ENCODE measurements at regions not wholly inside any gene's neighbourhood (a gene's known extent, or its start where the extent isn't known, plus 50 kb on each side); places are given as distances from the start of the nearest gene placed in this dataset.
A peak's percentile ranks its signal among the peaks of the same experiment; 100 is the strongest.

- no peak overlapping the region for H3K4me2 ChIP-seq (ENCODE audit: extremely low read depth, insufficient read depth, low read length)
- no peaks in the 10 kb centered on the region for H3K27me3 ChIP-seq (ENCODE audit: control insufficient read depth, insufficient read depth, low read length)
- no peak overlapping the region for H3K27ac ChIP-seq (ENCODE audit: insufficient read depth, low read length)
- no peak for DNase-seq (ENCODE audit: low read depth in 2 of 2)
- no peak overlapping the region for H3K4me3 ChIP-seq (replicated peaks in 1 of 4; ENCODE audit: control extremely low read depth in 1 of 4, insufficient read depth in 1 of 4, low read depth in 3 of 4, low read length in 4 of 4)
- no peak overlapping the region for H3K9ac ChIP-seq (ENCODE audit: insufficient read depth, low read length)
- no peaks in the 10 kb centered on the region for H3K36me3 ChIP-seq (ENCODE audit: control insufficient read depth, insufficient read depth, low read length)
- no peaks in the 10 kb centered on the region for H3K79me2 ChIP-seq (ENCODE audit: control insufficient read depth, insufficient read depth, low read length)
- no peaks in the 10 kb centered on the region for H3K9me3 ChIP-seq (ENCODE audit: control insufficient read depth, insufficient read depth, low read depth, low read length)
- TF ChIP-seq EZH2 (IDR thresholded peaks at IDR 0.05; ENCODE audit: low read length, missing control alignments): no peak
- TF ChIP-seq, protein P1, sequence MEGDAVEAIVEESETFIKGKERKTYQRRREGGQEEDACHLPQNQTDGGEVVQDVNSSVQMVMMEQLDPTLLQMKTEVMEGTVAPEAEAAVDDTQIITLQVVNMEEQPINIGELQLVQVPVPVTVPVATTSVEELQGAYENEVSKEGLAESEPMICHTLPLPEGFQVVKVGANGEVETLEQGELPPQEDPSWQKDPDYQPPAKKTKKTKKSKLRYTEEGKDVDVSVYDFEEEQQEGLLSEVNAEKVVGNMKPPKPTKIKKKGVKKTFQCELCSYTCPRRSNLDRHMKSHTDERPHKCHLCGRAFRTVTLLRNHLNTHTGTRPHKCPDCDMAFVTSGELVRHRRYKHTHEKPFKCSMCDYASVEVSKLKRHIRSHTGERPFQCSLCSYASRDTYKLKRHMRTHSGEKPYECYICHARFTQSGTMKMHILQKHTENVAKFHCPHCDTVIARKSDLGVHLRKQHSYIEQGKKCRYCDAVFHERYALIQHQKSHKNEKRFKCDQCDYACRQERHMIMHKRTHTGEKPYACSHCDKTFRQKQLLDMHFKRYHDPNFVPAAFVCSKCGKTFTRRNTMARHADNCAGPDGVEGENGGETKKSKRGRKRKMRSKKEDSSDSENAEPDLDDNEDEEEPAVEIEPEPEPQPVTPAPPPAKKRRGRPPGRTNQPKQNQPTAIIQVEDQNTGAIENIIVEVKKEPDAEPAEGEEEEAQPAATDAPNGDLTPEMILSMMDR (conservative IDR thresholded peaks at IDR 0.05 in 1 of 2, IDR thresholded peaks at IDR 0.05 in 1 of 2; ENCODE audit: low read depth in 1 of 2, low read length in 2 of 2): no peak
- H4K20me1 ChIP-seq (ENCODE audit: control insufficient read depth, extremely low read depth, insufficient read depth, low read length): no peaks in the 10 kb centered on the region
- no peaks in the 10 kb centered on the region for H3K4me1 ChIP-seq (ENCODE audit: control insufficient read depth, extremely low read depth, insufficient read depth, low read length)
- no peak overlapping the region for H2AFZ ChIP-seq (ENCODE audit: low read length)
These were observed 152.7 kb upstream of the CCDC179 start for GRCh38 chr11:23012930-23013329.

- Histone ChIP-seq H4K20me1 (ENCODE audit: control insufficient read depth, extremely low read depth, insufficient read depth, low read length) (no peaks in the 10 kb centered on the region), H3K4me2 (ENCODE audit: extremely low read depth, insufficient read depth, low read length) (no peak overlapping the region), H3K79me2 (ENCODE audit: control insufficient read depth, insufficient read depth, low read length) (no peaks in the 10 kb centered on the region), H3K27me3 (ENCODE audit: control insufficient read depth, insufficient read depth, low read length) (no peaks in the 10 kb centered on the region), H3K27ac (ENCODE audit: insufficient read depth, low read length) (no peak overlapping the region), H3K9me3 (ENCODE audit: control insufficient read depth, insufficient read depth, low read depth, low read length) (no peaks in the 10 kb centered on the region), H3K36me3 (ENCODE audit: control insufficient read depth, insufficient read depth, low read length) (no peaks in the 10 kb centered on the region), H3K9ac (ENCODE audit: insufficient read depth, low read length) (no peak overlapping the region), H2AFZ (ENCODE audit: low read length) (no peak overlapping the region), H3K4me3 (replicated peaks in 1 of 4; ENCODE audit: control extremely low read depth in 1 of 4, insufficient read depth in 1 of 4, low read depth in 3 of 4, low read length in 4 of 4) (no peak overlapping the region), H3K4me1 (ENCODE audit: control insufficient read depth, extremely low read depth, insufficient read depth, low read length) (no peaks in the 10 kb centered on the region)
- TF ChIP-seq EZH2 (IDR thresholded peaks at IDR 0.05; ENCODE audit: low read length, missing control alignments): no peak
- TF ChIP-seq, protein P1 (conservative IDR thresholded peaks at IDR 0.05 in 1 of 2, IDR thresholded peaks at IDR 0.05 in 1 of 2; ENCODE audit: low read depth in 1 of 2, low read length in 2 of 2): no peak
- no peak for DNase-seq (ENCODE audit: low read depth in 2 of 2)
These were observed 153.2 kb upstream of the CCDC179 start for GRCh38 chr11:23013509-23013908.

DNA sequence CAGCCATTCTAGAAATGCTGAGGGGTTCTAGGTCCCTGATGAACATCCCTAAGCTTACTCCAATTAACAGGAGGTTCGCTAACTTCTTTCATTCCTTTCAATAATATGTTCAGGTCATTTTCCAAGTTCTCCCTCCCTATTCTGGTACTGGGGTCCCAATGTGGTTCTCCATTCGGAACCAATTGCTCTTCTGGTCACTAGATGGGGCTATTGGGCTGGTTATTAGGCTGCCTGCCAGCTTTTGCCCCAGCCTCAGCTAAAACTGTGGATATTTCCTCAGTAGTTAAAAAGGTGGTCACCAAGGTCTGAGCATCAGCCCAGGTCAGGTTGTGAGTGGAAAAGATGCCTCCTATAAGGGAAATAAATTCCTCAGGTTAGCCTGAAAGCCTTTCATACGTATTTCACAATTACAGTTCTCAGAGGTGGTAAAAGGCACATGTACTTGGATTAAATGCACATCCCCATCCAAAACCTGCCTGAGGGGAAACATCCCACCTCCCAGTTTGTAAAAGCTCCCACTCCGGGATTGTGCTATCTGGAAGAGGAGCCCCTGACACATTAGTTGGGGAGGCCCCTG is 161.1 kb upstream of the CCDC179 start:
- Histone ChIP-seq H4K20me1 (ENCODE audit: control insufficient read depth, extremely low read depth, insufficient read depth, low read length) (no peaks in the 10 kb centered on the region), H3K9me3 (ENCODE audit: control insufficient read depth, insufficient read depth, low read depth, low read length) (no peaks in the 10 kb centered on the region), H3K9ac (ENCODE audit: insufficient read depth, low read length) (no peak overlapping the region), H2AFZ (ENCODE audit: low read length) (no peak overlapping the region), H3K27me3 (ENCODE audit: control insufficient read depth, insufficient read depth, low read length) (no peaks in the 10 kb centered on the region), H3K4me3 (replicated peaks in 1 of 4; ENCODE audit: control extremely low read depth in 1 of 4, insufficient read depth in 1 of 4, low read depth in 3 of 4, low read length in 4 of 4) (no peak overlapping the region), H3K4me1 (ENCODE audit: control insufficient read depth, extremely low read depth, insufficient read depth, low read length) (no peaks in the 10 kb centered on the region), H3K79me2 (ENCODE audit: control insufficient read depth, insufficient read depth, low read length) (no peaks in the 10 kb centered on the region), H3K27ac (ENCODE audit: insufficient read depth, low read length) (no peak overlapping the region), H3K36me3 (ENCODE audit: control insufficient read depth, insufficient read depth, low read length) (no peaks in the 10 kb centered on the region), H3K4me2 (ENCODE audit: extremely low read depth, insufficient read depth, low read length) (no peak overlapping the region)
- peak; percentile 14 to 50 for DNase-seq (ENCODE audit: low read depth in 2 of 2)
- TF ChIP-seq, protein P1 (conservative IDR thresholded peaks at IDR 0.05 in 1 of 2, IDR thresholded peaks at IDR 0.05 in 1 of 2; ENCODE audit: low read depth in 1 of 2, low read length in 2 of 2): peak; percentile 81 to 82
- no peak for TF ChIP-seq EZH2 (IDR thresholded peaks at IDR 0.05; ENCODE audit: low read length, missing control alignments)
